ENCODE measurements at regions not wholly inside any gene's neighbourhood (a gene's known extent, or its start where the extent isn't known, plus 50 kb on each side); places are given as distances from the start of the nearest gene placed in this dataset.
"Not testable (repeated sequence)": the region's sequence is repeated elsewhere in the genome, so short reads cannot be mapped to it uniquely, and the experiment has no call there.

GRCh38 chr16:85278839-85279238, 166.6 kb upstream of the CIBAR2 start:
- DNase-seq, result no peak

DNA sequence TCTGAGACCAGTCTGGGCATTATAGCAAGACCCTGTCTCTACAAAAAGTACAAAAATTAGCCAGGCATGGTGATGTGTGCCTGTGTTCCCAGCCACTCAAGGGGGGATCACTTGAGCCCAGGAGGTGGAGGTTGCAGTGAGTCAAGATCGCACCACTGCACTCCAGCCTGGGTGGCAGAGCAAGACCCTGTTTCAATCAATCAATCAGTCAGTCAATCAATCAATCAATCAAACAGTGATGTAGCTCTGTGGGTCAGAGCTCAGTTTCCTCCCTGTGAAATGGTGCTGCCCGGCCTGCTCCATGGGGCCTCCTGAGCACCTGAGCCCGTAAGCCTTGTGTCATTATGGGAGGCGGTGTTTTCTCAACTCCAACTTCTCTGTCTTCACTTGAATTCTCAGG, 167.1 kb upstream of the CIBAR2 start:
- no peak for DNase-seq

GRCh38 chr16:85279825-85280545, 167.7 kb upstream of the CIBAR2 start:
- peak; percentile 48 for DNase-seq

GRCh38 chr16:85281181-85281580, 168.9 kb upstream of the CIBAR2 start:
- no peak for DNase-seq

GRCh38 chr16:85282842-85283241, 170.6 kb upstream of the CIBAR2 start:
- no peak for DNase-seq

- no peak for DNase-seq
Measured at GRCh38 chr16:85283305-85284050, 171.2 kb upstream of the CIBAR2 start.

GRCh38 chr16:85284141-85284817, 172.0 kb upstream of the CIBAR2 start:
- no peak for DNase-seq

- DNase-seq, result no peak
Measured at GRCh38 chr16:85285681-85286065, 173.4 kb upstream of the CIBAR2 start.

DNA sequence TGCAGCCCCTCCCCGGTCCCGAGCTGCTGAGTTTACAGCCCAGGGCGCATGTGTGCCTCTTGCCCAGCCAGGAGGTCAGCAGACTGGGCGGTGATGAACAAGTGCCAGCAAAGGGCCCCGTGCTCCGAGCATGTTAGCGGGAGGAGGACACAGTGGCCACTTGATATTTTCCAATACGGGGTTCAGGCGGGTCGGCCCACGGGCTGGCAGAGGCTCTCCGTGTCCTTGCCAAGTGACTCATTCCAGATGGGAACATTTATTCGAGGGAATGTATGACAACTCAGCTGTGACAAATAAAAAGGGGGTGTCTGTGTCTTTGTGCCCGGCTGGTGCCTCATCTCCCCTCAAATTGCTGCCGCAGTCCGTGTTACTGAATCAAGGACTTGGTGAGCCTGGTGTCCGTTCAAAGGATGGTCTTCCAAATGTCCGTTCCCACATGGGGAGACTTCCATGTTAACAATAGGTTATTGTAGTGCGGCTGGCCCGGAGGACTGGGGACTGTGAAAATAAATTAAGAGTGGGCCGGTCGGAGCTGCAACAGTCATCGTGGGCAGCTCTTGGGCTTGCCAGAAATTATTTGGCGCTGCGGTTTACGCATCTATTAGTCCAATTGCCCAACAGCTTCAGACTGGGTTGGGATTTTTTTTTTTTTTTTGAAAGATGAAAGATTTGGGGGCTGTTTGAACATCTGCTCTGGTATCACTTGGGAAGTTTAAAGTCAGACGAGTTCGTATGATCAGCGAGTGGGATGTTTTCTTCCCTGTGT, 174.0 kb upstream of the CIBAR2 start:
- DNase-seq, result peak; percentile 65

GRCh38 chr16:85286951-85287814, 174.9 kb upstream of the CIBAR2 start:
- no peak for DNase-seq

- DNase-seq, result not testable (repeated sequence)
Measured at GRCh38 chr16:85287815-85288109, 175.5 kb upstream of the CIBAR2 start.

DNA sequence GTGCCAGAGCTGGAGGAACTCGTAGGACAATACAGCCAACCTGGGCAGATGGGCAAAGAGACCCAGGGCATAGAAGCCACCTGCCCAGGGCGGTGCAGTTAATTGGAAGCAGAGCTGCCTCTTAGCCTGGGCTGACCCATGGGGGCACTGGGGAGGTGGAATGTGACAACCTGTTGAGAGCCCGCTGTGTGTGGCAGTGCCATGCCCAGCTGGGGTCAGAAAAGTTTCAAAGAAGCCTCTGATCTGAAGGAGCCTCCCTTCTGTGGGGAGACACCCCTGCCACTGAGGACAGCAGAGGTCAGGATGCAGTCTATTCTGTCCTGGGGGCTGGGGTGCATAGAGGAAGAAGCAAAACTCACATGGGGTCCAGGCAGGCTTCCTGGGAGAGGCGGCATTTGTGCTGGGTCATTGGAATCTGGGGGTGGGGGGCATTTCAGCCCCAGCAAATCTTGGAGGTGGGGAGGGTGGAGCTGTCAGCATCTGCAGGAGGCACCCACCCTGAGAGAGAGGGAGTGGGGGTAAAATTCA, 176.1 kb upstream of the CIBAR2 start:
- DNase-seq, result no peak

DNA sequence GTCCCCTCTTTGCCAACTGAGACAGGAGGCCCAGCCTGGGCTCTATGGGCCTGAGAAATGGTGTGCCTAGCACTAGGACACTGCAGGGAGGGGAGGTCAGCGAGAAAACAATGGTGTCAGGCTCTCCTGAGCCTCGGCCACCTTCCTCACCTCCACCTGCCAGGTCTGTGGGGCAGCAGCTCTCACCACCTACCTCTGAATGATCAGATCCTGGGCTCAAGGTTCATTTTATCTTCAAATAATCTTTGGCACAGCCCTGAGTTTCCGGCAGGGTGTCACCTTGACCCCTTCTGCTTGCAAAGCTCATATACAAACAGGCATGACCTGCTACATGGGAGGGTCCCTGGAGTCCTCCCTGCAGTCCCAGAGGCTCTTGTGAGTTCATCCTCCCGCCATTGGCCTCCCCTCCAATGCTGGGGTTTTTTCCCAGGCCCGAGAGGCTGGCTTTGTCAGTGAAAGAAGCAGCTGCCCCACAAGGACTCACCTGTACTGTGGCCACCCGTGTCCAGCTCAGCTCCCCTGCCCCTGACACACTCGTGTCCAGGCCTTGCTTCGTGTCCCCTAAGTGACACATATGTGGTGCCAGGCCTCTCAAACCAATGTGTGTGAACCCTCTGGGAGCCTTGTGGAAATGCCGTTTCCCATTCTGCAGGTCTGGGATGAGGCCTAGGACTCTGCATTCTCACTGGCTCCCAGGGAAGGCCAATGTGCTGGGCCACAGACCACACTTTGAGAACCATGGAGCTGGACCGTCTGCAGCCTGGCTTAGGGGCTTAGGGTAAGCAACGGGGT, 176.8 kb upstream of the CIBAR2 start:
- no peak for DNase-seq

GRCh38 chr16:85289760-85290625, 177.7 kb upstream of the CIBAR2 start:
- DNase-seq, result no peak

DNA sequence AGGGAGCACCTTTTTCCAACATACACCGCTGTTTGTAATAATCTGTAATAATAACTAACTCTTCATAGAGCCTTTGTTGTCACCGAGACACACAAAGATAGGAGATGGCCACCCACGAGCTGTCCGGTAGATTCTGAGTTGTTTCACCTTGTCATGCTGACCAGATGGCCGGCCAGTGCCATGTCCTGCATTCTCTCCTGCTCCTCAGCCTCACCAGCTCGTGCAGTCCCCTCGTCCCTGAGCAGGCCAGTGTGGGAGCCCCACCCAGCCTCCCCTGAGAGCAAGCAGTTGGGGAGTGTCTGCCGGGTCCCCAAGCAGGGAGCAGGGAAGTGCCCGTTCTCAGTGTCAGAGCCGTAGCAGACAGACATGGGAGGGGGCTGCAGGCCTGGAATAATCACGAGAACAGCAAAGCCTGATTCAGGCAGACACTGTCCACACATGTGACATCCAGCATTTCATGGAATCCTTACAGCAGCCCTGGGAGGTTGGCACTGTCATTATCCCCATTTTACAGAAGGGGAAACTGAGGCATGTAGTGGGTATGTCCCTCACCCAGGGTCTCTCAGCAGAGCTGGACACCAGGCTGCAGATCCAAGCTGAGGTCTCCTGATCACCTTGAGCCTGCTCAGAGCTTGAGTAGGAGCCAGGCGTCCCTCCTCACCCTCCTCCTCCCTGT, 178.5 kb upstream of the CIBAR2 start:
- DNase-seq, result no peak

DNA sequence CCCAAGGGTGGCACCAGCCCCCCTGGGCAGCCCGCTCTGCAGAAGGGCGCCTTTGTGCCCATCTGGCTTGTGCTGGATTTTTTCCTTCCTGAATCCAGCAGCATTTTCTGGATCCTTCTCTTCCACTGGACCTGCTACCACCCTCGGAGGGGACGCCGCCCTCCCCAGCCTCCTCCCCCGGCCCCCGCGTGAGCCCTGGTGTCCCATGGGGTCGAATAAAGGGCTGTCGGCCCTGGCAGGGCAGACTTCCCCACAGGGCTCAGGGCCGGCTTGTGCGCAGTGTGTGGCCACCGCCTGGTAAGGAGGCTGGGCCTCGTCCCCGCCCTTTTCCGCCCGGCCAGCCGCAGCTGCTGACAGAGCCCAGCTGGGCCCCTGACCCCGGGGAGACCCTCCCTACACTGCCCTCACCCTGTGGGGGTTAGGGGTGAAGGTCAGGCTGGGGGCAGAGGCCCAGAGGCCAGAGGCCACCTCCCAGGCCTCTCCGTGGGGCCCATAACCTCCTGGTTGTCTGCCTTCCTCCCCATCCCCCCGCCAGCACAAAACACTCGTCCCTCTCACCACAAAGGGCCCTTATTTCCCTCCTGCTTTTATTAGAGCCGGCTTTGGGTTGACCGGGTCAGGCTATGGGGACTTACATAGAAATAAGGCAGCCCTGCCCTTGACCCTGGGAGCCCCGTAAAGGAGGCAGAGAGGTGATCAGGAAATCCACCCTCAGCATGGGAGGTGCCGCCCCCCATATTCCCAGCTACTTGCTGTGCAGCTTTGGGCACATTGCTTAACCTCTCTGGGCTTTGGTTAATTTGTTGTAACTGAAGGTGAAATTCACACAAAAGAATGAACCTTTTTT, 179.3 kb upstream of the CIBAR2 start:
- no peak for DNase-seq

- no peak for DNase-seq
Measured at GRCh38 chr16:85293458-85293857, 181.2 kb upstream of the CIBAR2 start.

DNA sequence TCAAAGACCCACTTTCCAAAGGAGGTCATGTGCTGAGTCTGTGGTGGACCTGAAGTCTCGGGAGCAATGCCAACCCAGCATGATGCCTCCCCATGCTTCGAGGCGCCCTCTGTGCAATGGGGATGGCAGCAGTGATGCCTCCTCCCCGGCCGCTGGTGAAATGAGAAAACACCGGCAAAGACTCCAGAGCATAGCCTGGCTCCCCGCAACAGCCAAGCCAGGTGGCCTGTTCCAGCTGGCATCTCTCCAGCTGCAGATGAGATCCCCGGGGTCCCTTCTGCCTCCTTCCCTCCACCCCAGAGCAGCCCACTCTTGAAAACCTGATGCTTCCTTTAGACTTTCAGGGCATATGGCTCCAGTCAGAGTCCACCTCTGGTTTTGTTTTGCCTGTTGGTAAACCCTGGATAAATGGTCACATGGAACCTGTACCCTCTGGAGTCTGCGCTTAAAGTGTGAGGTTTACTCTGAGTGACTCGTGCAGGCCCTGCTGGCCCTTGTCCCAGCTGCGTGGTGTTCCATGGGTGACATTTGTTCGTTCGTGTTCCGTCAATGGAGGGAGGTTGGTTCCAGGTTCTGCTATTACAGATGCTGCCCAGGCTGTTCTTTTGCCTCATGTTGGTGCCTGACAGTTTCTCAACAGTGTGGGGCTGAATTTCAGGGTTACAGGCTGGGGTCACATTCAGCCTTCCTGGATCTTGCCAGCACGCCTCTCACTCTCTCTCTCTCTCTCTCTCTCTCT, 181.8 kb upstream of the CIBAR2 start:
- no peak for DNase-seq

Measured in hindlimb muscle (tissue), 1 donor.